ENCODE measurements at regions not wholly inside any gene's neighbourhood (a gene's known extent, or its start where the extent isn't known, plus 50 kb on each side); places are given as distances from the start of the nearest gene placed in this dataset.

GRCh38 chr5:54743581-54743980 is 226.0 kb downstream of the SNX18 start:
- TF ChIP-seq EZH2 (IDR thresholded peaks at IDR 0.05; ENCODE audit: low read depth) (no peak), CTCF (conservative IDR thresholded peaks at IDR 0.05) (no peak)

Data from PC-9 (cell line).